Panc1 (cell line): ENCODE measurements at regions not wholly inside any gene's neighbourhood (a gene's known extent, or its start where the extent isn't known, plus 50 kb on each side); places are given as distances from the start of the nearest gene placed in this dataset.

Source experiments
- CTCF ChIP-seq: fragments of 450-650 bp; IDR thresholded peaks from 2 replicates; pipeline ENCODE4 v1.5.1; 2017; ENCODE audit warnings: mild to moderate bottlenecking
- SIN3A ChIP-seq: IDR thresholded peaks from 2 replicates; pipeline ENCODE4 v1.6.1; 2012; ENCODE audit warnings: low read depth, mild to moderate bottlenecking, low read length, moderate library complexity, borderline replicate concordance; ENCODE audit not compliant: insufficient read depth

- TF ChIP-seq CTCF (no peak), SIN3A (no peak)
These were observed 707.6 kb upstream of the FAM98A start for GRCh38 chr2:34306745-34307144.
